Ascending aorta (tissue), 2 donors: ENCODE measurements at regions not wholly inside any gene's neighbourhood (a gene's known extent, or its start where the extent isn't known, plus 50 kb on each side); places are given as distances from the start of the nearest gene placed in this dataset.

Experiments used
- DNase-seq, 2 donors: peaks; one replicate each; pipeline ENCODE4 v3.0.0-alpha.2; 2019; ENCODE audit warnings: low spot score in 2 of 2
- H3K27ac ChIP-seq, 2 donors: fragments of 200-600 bp; sonication (generic); one replicate each; pipeline ENCODE4 v1.5.1; 2016 to 2017; ENCODE audit warnings: mild to moderate bottlenecking in 1 of 2
- H3K27me3 ChIP-seq: fragments of 200-600 bp; sonication (generic); one replicate; pipeline ENCODE4 v1.5.1; 2017
- H3K36me3 ChIP-seq, 2 donors: fragments of 200-600 bp; sonication (generic); one replicate each; pipeline ENCODE4 v1.5.1; 2016
- H3K4me1 ChIP-seq, 2 donors: fragments of 200-600 bp; sonication (generic); one replicate each; pipeline ENCODE4 v1.5.1; 2016 to 2017; ENCODE audit warnings: mild to moderate bottlenecking in 1 of 2
- H3K4me3 ChIP-seq, 2 donors: fragments of 200-600 bp; sonication (generic); one replicate each; pipeline ENCODE4 v1.5.1; 2016 to 2017; ENCODE audit warnings: mild to moderate bottlenecking in 1 of 2
- H3K9me3 ChIP-seq, 2 donors: fragments of 200-600 bp; sonication (generic); one replicate each; pipeline ENCODE4 v1.5.1; 2016
- CTCF ChIP-seq, 3 experiments: fragments of 200-600 bp in 2 of 3; fragments of 450-650 bp in 1 of 3; sonication (generic) in 2 of 3; IDR thresholded peaks; one replicate each; pipeline ENCODE4 v1.5.1; 2016 to 2019; ENCODE audit warnings: antibody characterized with exemption in 3 of 3, mild to moderate bottlenecking in 1 of 3, moderate library complexity in 1 of 3
- intact Hi-C: fragments of 100-400 bp; cut with DNase I; formaldehyde crosslinking; loops from one replicate; pipeline ENCODE4 v1.15.1; 2023

GRCh38 chr7:25720427-25720826, 431.6 kb upstream of the NFE2L3 start:
- no peaks in the 10 kb centered on the region for H3K27me3 ChIP-seq
- H3K36me3 ChIP-seq = no peaks in the 10 kb centered on the region
- peaks cover 0 to 5% of the 10 kb centered on the region in 2 donors for H3K4me1 ChIP-seq
- H3K27ac ChIP-seq = no peak overlapping the region
- TF ChIP-seq CTCF (IDR thresholded peaks at IDR 0.05) = peak in 1 of 3 experiments; percentile 28
- DNase-seq = no peak
- intact Hi-C loops = no loop called here
- no peak overlapping the region for H3K4me3 ChIP-seq
- H3K9me3 ChIP-seq = no peaks in the 10 kb centered on the region

GRCh38 chr7:25722856-25723255, 429.1 kb upstream of the NFE2L3 start:
- no peak for TF ChIP-seq CTCF (IDR thresholded peaks at IDR 0.05)
- H3K9me3 ChIP-seq = no peaks in the 10 kb centered on the region
- H3K27ac ChIP-seq = no peak overlapping the region
- no peak for DNase-seq
- H3K4me3 ChIP-seq = no peak overlapping the region
- H3K4me1 ChIP-seq = no peaks in the 10 kb centered on the region
- intact Hi-C loops = no loop called here
- no peaks in the 10 kb centered on the region for H3K27me3 ChIP-seq
- H3K36me3 ChIP-seq = no peaks in the 10 kb centered on the region

- Histone ChIP-seq H3K9me3 (no peaks in the 10 kb centered on the region), H3K27me3 (no peaks in the 10 kb centered on the region), H3K36me3 (no peaks in the 10 kb centered on the region), H3K4me3 (no peak overlapping the region), H3K4me1 (peaks cover 0 to 2% of the 10 kb centered on the region in 2 donors), H3K27ac (no peak overlapping the region)
- intact Hi-C loops = loop anchor here (5.0 kb wide), 1 partner anchor 67 kb away; no protein-coding TSS in a partner anchor
- no peak for DNase-seq
- TF ChIP-seq CTCF (IDR thresholded peaks at IDR 0.05) = no peak
Observed at GRCh38 chr7:25725451-25725850, 426.5 kb upstream of the NFE2L3 start.

- Histone ChIP-seq H3K9me3 (no peaks in the 10 kb centered on the region), H3K36me3 (no peaks in the 10 kb centered on the region), H3K27ac (no peak overlapping the region), H3K27me3 (no peaks in the 10 kb centered on the region), H3K4me1 (peaks cover 5 to 9% of the 10 kb centered on the region in 2 donors), H3K4me3 (no peak overlapping the region)
- intact Hi-C loops = loop anchor here (5.0 kb wide), 1 partner anchor 66 kb away; no protein-coding TSS in a partner anchor
- no peak for DNase-seq
- TF ChIP-seq CTCF (IDR thresholded peaks at IDR 0.05) = no peak
Observed at GRCh38 chr7:25726170-25726780, 425.7 kb upstream of the NFE2L3 start.

GRCh38 chr7:25726781-25727311, 425.2 kb upstream of the NFE2L3 start:
- Histone ChIP-seq H3K27me3 (no peaks in the 10 kb centered on the region), H3K4me3 (no peak overlapping the region), H3K36me3 (no peaks in the 10 kb centered on the region), H3K27ac (no peak overlapping the region), H3K9me3 (no peaks in the 10 kb centered on the region), H3K4me1 (peaks cover 7 to 12% of the 10 kb centered on the region in 2 donors)
- no peak for DNase-seq
- TF ChIP-seq CTCF (IDR thresholded peaks at IDR 0.05) = no peak
- intact Hi-C loops = loop anchor here (5.0 kb wide), 1 partner anchor 65 kb away; no protein-coding TSS in a partner anchor
